ENCODE measurements at regions not wholly inside any gene's neighbourhood (a gene's known extent, or its start where the extent isn't known, plus 50 kb on each side); places are given as distances from the start of the nearest gene placed in this dataset.

DNA sequence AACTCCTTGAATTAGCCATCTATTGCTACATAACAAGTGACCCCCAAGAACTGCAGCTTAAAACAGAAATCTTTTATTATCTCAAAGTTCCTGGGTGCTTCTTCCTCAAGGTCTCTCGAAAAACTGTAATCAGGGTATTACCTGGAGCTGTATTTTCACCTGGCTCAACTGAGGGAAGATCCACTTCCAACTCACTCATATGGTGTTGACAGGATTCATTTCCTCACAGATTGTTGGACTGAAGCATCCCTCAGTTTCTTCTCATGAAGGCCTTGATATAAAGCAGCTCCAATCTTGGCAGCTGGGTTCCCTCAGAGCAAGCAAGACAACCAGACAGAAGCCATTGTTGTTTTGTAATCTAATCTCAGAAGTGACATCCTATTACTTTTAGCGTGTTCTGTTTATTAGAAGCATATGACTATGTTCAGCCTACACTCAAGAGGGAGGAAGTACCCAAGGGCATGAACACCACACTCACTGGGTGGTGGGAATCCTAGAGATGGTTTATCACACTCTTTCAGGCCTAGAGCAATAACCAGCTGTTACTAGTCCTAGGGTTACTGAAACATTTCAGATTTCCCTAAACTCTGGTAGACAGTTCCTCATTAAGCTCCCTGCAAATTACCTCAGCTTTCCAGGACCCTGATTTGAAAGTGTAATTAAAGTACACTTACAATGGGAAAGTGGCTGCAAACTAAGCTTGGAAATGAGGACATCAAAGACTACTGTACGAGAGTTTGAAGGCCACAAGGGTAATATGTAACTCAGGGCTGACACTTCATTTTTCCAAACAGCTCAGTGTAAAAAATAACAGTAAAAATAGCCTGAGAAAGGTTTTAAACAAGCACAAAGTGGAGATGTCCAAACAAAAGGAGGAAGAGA is 222.2 kb downstream of the SEC23A start:
- no peak overlapping the region for H3K18ac ChIP-seq (ENCODE audit: extremely low read depth, low read length)
- ChIA-PET POLR2A (ENCODE audit: partially characterized antibody) (no interaction called here), CTCF (ENCODE audit: partially characterized antibody) (interaction anchor here (0.6 to 1.2 kb wide), 4 partner anchors 12 to 1698 kb away, joined by 3 to 5 read pairs (median 4); no protein-coding TSS in a partner anchor)
- no peak overlapping the region for H2BK15ac ChIP-seq (ENCODE audit: low read length)
- no peaks in the 10 kb centered on the region for H3K36me3 ChIP-seq (ENCODE audit: control insufficient read depth in 2 of 4, insufficient read depth in 4 of 4, low read length in 3 of 4)
- no peak overlapping the region for H3K4me3 ChIP-seq (ENCODE audit: extremely low read depth in 1 of 4, insufficient read depth in 2 of 4, low read depth in 3 of 4, low read length in 4 of 4)
- H3K9ac ChIP-seq (replicated peaks in 1 of 4; ENCODE audit: extremely low read depth in 1 of 4, low read depth in 3 of 4, low read length in 3 of 4), result no peak overlapping the region
- H2BK5ac ChIP-seq (ENCODE audit: low read depth, low read length), result no peak overlapping the region
- WGBS, 2 experiments (ENCODE audit: extremely low coverage in 1 of 2, insufficient coverage in 1 of 2, insufficient read length in 1 of 2, insufficient replicate concordance in 2 of 2, low coverage in 1 of 2, low lambda C conversion rate in 2 of 2, missing lambda C conversion rate in 1 of 2), result 91% methylated on average over 3 of the region's 3 CpGs; no CpG with 5 or more reads in 1 of the 2 experiments
- DNase-seq (ENCODE audit: low read depth in 1 of 2, low spot score in 2 of 2), result no peak
- H4K20me1 ChIP-seq (replicated peaks in 1 of 2; ENCODE audit: control insufficient read depth in 1 of 2, insufficient read depth in 2 of 2, low read length in 2 of 2), result no peaks in the 10 kb centered on the region
- H2AFZ ChIP-seq (ENCODE audit: low read length), result no peak overlapping the region
- no peaks in the 10 kb centered on the region for H3K27me3 ChIP-seq (replicated peaks in 1 of 4; ENCODE audit: control insufficient read depth in 3 of 4, extremely low read depth in 1 of 4, insufficient read depth in 3 of 4, low read length in 3 of 4)
- H3K56ac ChIP-seq (replicated peaks; ENCODE audit: insufficient read length, low read depth, low read length), result no peak overlapping the region
- H2BK12ac ChIP-seq (ENCODE audit: low read depth, low read length), result no peak overlapping the region
- no peak overlapping the region for H3K4ac ChIP-seq (replicated peaks; ENCODE audit: insufficient read length, low read depth, low read length)
- FAIRE-seq, result no peak
- H4K91ac ChIP-seq (replicated peaks; ENCODE audit: insufficient read length, low read length), result no peak overlapping the region
- H4K8ac ChIP-seq (ENCODE audit: extremely low read depth, insufficient read depth, low read length), result no peak overlapping the region
- H3K79me2 ChIP-seq (ENCODE audit: control insufficient read depth in 1 of 2, insufficient read depth in 2 of 2, low read length in 2 of 2), result no peaks in the 10 kb centered on the region
- H3K14ac ChIP-seq (ENCODE audit: insufficient read length), result no peak overlapping the region
- H3K23me2 ChIP-seq (ENCODE audit: low read depth, low read length), result no peaks in the 10 kb centered on the region
- no peak overlapping the region for H2AK5ac ChIP-seq (ENCODE audit: low read depth, low read length)
- no peaks in the 10 kb centered on the region for H3K9me3 ChIP-seq (ENCODE audit: insufficient read depth in 2 of 2, low read depth in 1 of 2, low read length in 1 of 2)
- TF ChIP-seq KDM4A (IDR thresholded peaks at IDR 0.05; ENCODE audit: low read depth, low read length, severe bottlenecking) (no peak), JUN (IDR thresholded peaks at IDR 0.05; ENCODE audit: low read depth, low read length) (no peak), CBX8 (IDR thresholded peaks at IDR 0.05; ENCODE audit: borderline replicate concordance, low read depth, low read length) (no peak), TCF12 (IDR thresholded peaks at IDR 0.05; ENCODE audit: low read depth, low read length) (no peak), SIX5 (IDR thresholded peaks at IDR 0.05; ENCODE audit: low read depth, low read length) (no peak), RFX5 (IDR thresholded peaks at IDR 0.05; ENCODE audit: borderline replicate concordance, low read depth, low read length) (no peak), CEBPB (IDR thresholded peaks at IDR 0.05; ENCODE audit: low read depth, low read length) (no peak), POU5F1 (IDR thresholded peaks at IDR 0.05; ENCODE audit: low read depth, low read length) (no peak)
- H3K4me1 ChIP-seq (replicated peaks in 1 of 4; ENCODE audit: control insufficient read depth in 3 of 4, insufficient read depth in 4 of 4, low read length in 3 of 4), result no peaks in the 10 kb centered on the region
- no peak overlapping the region for H2BK20ac ChIP-seq (ENCODE audit: low read length)
- H3K23ac ChIP-seq (ENCODE audit: insufficient read length), result no peak overlapping the region
- H2BK120ac ChIP-seq (replicated peaks; ENCODE audit: low read depth, low read length), result no peak overlapping the region
- H4K5ac ChIP-seq (ENCODE audit: insufficient read length, low read depth, low read length), result no peak overlapping the region
- no peak overlapping the region for H3K27ac ChIP-seq (ENCODE audit: low read depth, low read length)
- H3K4me2 ChIP-seq (ENCODE audit: insufficient read depth in 1 of 2, low read depth in 2 of 2, low read length in 2 of 2), result no peak overlapping the region
- no peaks in the 10 kb centered on the region for H3K79me1 ChIP-seq (ENCODE audit: low read depth, low read length)

Data from H1 (cell line).